Endodermal cell (in vitro differentiated cells): ENCODE measurements at regions not wholly inside any gene's neighbourhood (a gene's known extent, or its start where the extent isn't known, plus 50 kb on each side); places are given as distances from the start of the nearest gene placed in this dataset.

Experiments
- DNase-seq: peaks from one replicate; pipeline ENCODE4 v3.0.0-alpha.2; 2017
- H3K27ac ChIP-seq: 2 replicates; pipeline ENCODE4 v1.5.1; 2013; ENCODE audit warnings: mild to moderate bottlenecking, low read depth, low read length, moderate library complexity
- H3K27me3 ChIP-seq: 2 replicates; pipeline ENCODE4 v1.6.1; 2013; ENCODE audit warnings: mild to moderate bottlenecking, low read length, moderate library complexity; ENCODE audit not compliant: insufficient read depth, control insufficient read depth, poor library complexity, severe bottlenecking
- H3K36me3 ChIP-seq: 2 replicates; pipeline ENCODE4 v1.7.0; 2013; ENCODE audit warnings: mild to moderate bottlenecking, low read length, moderate library complexity; ENCODE audit not compliant: control insufficient read depth, insufficient read depth
- H3K4me1 ChIP-seq: one replicate; pipeline ENCODE4 v1.7.0; 2013; ENCODE audit warnings: low read length; ENCODE audit not compliant: control insufficient read depth, insufficient read depth
- H3K4me3 ChIP-seq: 2 replicates; pipeline ENCODE4 v1.5.1; 2013; ENCODE audit warnings: mild to moderate bottlenecking, low read length, moderate library complexity
- H3K9ac ChIP-seq: 2 replicates; pipeline ENCODE4 v1.6.1; 2013; ENCODE audit warnings: mild to moderate bottlenecking, low read length, moderate library complexity; ENCODE audit not compliant: poor library complexity, severe bottlenecking; ENCODE audit errors: extremely low read depth
- H3K9me3 ChIP-seq: 2 replicates; pipeline ENCODE4 v1.6.1; 2013; ENCODE audit warnings: mild to moderate bottlenecking, low read length, moderate library complexity; ENCODE audit not compliant: control insufficient read depth
- H3K27ac Mint-ChIP-seq: 2 replicates; pipeline ENCODE4 v1.8.0; 2020; ENCODE audit warnings: mixed read lengths
- H3K27me3 Mint-ChIP-seq: 2 replicates; pipeline ENCODE4 v1.8.0; 2021; ENCODE audit warnings: mild to moderate bottlenecking, mixed read lengths; ENCODE audit not compliant: insufficient read depth
- H3K36me3 Mint-ChIP-seq: 2 replicates; pipeline ENCODE4 v1.8.0; 2020; ENCODE audit warnings: low read depth, mixed read lengths
- H3K4me1 Mint-ChIP-seq: 2 replicates; pipeline ENCODE4 v1.8.0; 2020; ENCODE audit warnings: mixed read lengths
- H3K4me3 Mint-ChIP-seq: 2 replicates; pipeline ENCODE4 v1.8.0; 2020; ENCODE audit warnings: mild to moderate bottlenecking, moderate library complexity, mixed read lengths
- H3K9me3 Mint-ChIP-seq: 2 replicates; pipeline ENCODE4 v1.8.0; 2020; ENCODE audit warnings: mild to moderate bottlenecking, mixed read lengths
- CTCF ChIP-seq: fragments of 200-600 bp; sonication (generic); conservative IDR thresholded peaks from 2 replicates; pipeline ENCODE4 v1.5.0; 2021; ENCODE audit warnings: antibody characterized with exemption, mild to moderate bottlenecking
- WGBS, 2 experiments: methylation state at CpG; one replicate each; pipeline versions ENCODE4 v1.1.5 to v1.1.7; 2013; ENCODE audit warnings: missing lambda C conversion rate in 2 of 2, mixed read lengths in 1 of 2; ENCODE audit not compliant: insufficient coverage in 1 of 2, insufficient read length in 1 of 2; 5-methylcytosine and 5-hydroxymethylcytosine counted together

GRCh38 chr4:23942471-23942870 is 52.6 kb upstream of the PPARGC1A start:
- H3K27ac Mint-ChIP-seq = no peak overlapping the region
- no peaks in the 10 kb centered on the region for H3K36me3 Mint-ChIP-seq
- WGBS, 2 experiments = 86% methylated on average over 1 of the region's 1 CpG
- no peaks in the 10 kb centered on the region for H3K4me1 Mint-ChIP-seq
- H3K27ac ChIP-seq = no peak overlapping the region
- no peak overlapping the region for H3K4me3 Mint-ChIP-seq
- no peaks in the 10 kb centered on the region for H3K36me3 ChIP-seq
- no peak for TF ChIP-seq CTCF
- H3K4me1 ChIP-seq = no peaks in the 10 kb centered on the region
- DNase-seq = no peak
- H3K9ac ChIP-seq = no peak overlapping the region
- H3K27me3 Mint-ChIP-seq = no peaks in the 10 kb centered on the region
- H3K9me3 Mint-ChIP-seq = no peaks in the 10 kb centered on the region
- no peak overlapping the region for H3K4me3 ChIP-seq
- H3K9me3 ChIP-seq = no peaks in the 10 kb centered on the region
- no peaks in the 10 kb centered on the region for H3K27me3 ChIP-seq
